ENCODE measurements at regions not wholly inside any gene's neighbourhood (a gene's known extent, or its start where the extent isn't known, plus 50 kb on each side); places are given as distances from the start of the nearest gene placed in this dataset.

DNA sequence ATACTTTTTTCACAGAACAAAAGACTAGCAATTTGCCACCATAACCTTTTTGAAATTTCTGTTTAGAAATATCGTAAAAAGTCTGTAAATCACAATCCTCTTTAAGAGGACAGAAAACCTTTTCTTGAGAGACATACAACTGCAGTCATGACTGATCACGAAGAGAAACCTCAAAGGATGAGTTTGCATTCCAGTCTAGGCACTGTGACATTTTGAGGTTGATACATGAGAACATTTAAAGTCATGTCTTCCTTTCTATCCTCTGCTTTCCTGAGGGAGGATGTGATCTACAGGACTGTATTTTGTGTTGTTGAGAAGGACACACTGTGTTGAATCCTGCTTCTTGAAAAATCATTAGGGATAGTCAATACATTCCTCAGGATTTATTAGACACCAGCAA lies 476.7 kb upstream of the CCDC179 start:
- DNase-seq (ENCODE audit: low read depth in 3 of 3), result no peak

DNA sequence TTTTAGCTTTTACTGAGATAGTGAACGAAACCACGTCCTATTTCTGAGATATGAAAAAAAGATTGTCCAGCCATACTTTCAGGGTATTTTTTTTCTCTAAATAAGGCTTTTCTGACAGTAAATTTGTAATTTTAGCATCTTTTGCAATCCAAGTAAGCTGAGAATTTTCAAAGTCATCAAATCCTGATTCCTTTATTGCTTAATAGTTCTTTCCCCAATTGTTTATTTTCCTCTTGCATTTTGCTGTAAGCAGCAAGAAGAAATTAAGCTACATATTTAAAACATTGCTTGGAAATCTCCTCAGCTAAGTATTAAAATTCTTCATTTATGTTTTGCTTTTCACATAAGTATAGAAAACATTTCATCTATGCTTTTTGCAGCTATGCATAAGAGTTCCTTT lies 493.3 kb upstream of the CCDC179 start:
- no peak for DNase-seq (ENCODE audit: low read depth in 3 of 3)

GRCh38 chr11:23359297-23359696 lies 499.0 kb upstream of the CCDC179 start:
- DNase-seq (ENCODE audit: low read depth in 3 of 3), result no peak

DNA sequence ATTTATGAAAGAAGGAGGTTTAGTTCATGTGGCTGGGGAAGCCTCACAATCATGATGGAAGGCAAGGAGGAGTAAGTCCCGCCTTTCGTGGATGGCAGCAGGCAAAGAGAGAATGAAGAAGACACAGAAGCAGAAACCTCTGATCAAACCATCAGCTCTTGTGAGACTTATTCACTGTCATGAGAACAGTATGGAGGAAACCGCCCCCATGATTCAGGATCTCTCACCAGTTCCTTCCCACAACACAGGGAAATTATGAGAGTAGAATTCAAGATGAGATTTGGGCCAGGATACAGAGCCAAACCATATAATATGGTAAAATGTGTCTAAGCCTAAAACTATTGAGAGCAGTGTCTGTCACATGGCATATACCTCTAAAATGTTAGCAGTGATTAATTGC lies 503.8 kb upstream of the CCDC179 start:
- no peak for DNase-seq (ENCODE audit: low read depth in 3 of 3)

DNA sequence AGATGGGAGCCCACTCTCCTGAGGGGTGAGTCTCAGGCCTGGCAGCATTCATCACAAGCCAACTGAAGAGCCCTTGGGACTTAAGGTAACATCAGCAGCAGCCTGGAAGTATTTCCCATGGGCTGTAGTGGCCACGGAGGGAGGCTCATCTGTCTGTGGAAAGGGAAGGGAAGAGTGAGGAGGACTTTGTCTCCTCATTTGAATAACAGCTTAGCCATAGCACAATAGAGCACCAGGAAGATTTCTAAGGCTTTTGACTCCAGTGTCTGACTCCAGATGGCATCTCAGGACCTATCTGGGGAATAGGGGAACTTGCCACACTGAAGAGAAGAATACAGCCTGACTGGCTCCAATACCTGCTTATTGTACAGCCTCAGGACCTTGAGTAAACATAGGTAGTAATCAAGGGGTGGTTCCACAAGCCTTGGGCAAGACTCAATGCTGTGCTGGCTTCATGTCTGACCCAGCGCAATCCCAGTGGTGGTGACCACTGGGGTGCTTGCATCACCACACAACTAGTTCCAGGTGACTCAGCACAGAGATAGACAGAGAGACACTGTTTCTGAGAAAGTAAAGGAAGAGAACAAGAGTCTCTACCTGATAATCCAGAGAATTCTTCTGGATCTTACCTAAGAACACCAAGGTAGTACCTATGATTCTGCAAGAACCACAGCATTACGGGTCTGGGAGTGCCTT lies 510.5 kb upstream of the CCDC179 start:
- DNase-seq (ENCODE audit: low read depth in 3 of 3), result no peak

DNA sequence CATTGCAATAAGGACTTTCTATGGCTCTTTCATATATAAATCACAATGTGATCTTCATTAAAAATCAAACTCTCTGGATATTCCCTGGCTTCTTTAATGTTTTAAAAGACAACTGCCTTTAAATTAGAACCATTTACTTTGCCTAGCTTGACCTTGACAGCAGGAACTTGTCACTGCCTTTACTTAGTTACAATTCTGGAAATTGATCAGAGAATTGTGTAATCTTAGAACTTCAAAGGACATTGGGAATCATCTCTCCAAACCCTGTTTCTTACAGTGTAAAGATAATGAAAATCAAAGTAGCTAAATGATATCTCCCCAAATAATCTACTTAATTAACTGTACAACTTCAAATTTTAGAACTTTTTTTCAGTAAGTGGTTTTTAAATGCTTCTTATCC lies 517.6 kb upstream of the CCDC179 start:
- DNase-seq (ENCODE audit: low read depth in 3 of 3), result no peak

DNA sequence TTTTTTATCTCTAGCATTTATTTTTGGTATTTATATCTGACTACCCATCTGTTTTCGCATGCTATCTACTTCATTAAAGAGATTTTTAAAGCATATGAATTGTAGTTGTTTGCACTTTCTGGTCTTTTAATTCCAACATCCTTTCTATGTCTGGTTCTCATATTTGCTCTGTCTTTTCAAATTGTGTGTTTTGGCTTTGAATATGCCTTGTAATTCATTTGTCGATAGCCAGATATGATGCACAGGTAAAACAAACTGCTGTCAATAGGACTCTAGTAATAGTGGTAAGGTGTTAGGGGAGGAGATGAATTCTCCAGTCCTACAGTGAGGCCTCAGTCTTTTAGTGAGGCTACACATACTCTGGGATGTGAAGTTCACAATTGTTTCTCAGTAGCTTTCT lies 530.8 kb upstream of the CCDC179 start:
- no peak for DNase-seq (ENCODE audit: low read depth in 3 of 3)

DNA sequence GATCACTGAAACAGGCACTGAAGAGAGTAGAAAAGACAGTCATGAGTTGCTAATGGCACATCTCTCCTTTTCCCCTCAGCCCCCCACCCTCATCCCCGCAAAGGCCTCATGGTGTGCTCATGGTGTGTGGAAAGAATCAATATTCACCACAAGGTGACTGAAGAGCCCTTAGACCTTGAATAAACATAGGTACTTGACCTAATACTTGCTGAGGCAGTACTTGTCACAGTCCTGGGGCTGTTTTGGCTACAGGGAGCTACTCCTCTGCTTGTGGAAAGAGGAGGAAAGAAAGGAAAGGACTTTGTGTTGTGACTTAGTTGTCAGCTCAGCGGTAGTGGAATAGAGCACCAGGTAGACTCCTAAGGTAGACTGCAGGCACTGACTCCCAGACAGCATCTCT lies 537.8 kb upstream of the CCDC179 start:
- no peak for DNase-seq (ENCODE audit: low read depth in 3 of 3)

DNA sequence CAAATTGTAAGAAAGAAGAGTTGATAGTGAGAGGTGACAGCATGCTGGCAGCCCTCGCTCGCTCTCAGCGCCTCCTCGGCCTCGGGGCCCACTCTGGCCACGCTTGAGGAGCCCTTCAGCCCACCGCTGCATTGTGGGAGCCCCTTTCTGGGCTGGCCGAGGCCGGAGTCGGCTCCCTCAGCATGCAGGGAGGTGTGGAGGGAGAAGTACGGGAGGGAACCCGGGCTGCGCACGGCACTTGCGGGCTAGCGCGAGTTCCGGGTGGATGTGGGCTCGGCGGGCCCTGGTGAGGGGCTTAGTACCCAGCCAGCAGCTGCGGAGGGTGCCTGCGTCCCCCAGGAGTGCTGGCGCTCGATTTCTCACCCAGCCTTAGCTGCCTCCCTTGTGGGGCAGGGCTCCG lies 539.7 kb upstream of the CCDC179 start:
- DNase-seq (ENCODE audit: low read depth in 3 of 3), result no peak

DNA sequence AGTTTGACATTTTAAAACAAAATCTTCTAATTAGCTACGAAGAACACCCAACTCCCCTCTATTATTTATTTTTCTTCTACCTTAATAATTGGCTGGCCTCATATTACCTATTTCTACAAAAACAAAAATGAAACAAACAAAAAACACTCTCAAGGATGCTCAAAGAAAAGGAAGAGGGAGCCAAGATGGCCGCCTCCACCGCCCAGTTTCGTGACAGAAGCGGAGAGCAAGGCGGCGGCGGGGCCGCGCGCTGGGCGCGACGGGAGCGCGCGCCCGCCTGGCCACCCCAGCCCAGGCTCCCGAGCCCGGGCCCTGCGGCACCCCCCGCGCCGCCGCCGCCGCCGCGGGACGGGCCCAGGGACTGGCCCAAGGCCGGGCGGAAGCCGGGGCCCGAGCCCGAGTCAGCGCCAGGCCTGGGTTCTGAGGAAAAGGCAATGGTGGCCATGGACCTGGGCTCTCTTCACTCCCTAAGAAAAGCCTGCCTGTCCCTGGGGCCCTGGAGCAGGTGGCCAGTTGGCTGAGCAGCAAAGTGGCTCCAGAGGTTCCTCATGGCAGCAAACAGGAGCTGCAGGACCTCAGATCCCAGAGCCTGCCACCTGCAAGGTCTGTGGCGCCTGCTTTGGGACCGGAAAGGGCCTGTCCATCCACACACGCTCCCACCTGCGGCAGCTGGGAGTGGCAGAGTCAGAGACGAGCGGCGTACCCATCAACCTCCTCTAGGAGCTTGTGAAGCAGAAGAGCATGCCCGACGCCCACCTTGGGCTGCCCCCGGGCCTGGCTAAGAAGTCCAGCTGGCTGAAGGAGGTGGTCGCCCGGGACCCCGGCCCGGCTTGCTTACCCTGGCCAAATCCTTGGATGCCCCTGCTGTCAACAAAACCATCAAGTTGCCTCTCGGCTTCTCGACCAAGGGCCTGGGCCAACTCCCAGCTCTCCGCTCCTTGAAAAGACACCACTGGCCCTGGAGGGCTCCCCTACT lies 543.2 kb upstream of the CCDC179 start:
- no peak for DNase-seq (ENCODE audit: low read depth in 3 of 3)

DNA sequence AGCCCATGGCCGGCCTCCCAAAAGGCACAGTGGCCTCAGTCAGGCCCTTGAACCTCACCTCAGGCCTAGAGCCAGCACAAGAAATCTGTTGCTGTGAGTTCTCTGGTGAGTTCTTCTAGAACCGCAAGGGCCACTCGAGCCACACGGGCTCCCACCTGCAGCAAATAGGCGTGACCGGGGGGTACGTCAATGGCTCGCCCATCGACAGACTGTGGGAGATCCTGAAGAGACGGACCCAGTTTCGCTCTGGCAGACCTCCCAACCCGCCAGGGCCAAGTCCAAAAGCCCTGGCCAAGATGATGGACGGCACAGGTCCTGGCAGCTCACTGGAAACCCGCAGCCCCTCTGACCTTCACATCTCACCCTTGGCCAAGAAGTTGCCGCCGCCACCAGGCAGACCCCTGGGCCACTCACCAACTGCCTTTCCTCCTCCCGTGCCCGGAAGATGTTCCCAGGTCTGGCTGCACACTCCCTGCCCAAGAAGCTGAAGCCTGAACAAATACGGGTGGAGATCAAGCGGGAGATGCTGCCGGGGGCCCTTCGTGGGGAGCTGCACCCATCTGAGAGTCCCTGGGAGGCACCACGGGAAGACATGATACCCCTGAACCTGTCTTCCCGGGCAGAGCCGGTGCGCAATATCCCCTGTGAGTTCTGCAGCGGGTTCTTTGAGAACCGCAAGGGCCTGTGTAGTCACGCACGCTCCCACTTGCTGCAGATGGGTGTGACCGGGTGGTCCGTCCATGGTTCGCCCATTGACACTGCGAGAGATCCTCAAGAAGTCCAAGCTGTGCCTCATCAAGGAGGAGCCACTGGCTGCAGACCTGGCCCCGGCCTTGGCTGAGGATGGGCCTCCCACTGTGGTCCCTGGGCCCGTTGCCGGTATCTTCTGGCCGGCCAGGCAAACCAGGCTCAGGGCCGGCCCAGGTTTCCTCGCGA lies 544.2 kb upstream of the CCDC179 start:
- no peak for DNase-seq (ENCODE audit: low read depth in 3 of 3)

DNA sequence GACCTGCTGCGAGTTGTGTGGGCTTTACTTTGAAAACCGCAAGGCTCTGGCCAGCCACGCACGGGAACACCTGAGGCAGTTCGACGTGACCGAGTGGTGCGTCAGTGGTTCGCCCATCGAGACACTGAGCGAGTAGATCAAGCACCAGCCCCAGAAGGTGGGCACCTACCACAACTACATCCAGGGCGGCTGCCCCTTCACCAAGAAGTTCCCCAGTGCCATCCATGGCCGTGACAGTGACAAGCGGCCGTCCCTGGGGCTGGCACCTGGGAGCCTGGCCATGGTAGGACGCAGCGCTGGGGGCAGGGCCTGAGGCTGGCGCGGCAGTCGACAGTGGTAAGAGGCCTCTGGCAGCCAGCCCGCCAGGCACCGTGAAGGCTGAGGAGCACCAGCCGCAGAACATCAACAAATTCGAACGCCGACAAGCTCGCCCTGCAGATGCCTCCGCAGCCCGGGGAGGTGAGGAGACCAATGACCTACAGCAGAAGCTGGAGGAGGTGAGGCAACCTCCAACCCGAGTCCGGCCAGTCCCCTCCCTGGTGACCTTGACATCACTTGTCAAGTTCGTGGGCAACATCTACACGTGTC lies 545.2 kb upstream of the CCDC179 start:
- DNase-seq (ENCODE audit: low read depth in 3 of 3), result no peak

- DNase-seq (ENCODE audit: low read depth in 3 of 3), result no peak
Measured at GRCh38 chr11:23406131-23406819, 546.0 kb upstream of the CCDC179 start.

DNA sequence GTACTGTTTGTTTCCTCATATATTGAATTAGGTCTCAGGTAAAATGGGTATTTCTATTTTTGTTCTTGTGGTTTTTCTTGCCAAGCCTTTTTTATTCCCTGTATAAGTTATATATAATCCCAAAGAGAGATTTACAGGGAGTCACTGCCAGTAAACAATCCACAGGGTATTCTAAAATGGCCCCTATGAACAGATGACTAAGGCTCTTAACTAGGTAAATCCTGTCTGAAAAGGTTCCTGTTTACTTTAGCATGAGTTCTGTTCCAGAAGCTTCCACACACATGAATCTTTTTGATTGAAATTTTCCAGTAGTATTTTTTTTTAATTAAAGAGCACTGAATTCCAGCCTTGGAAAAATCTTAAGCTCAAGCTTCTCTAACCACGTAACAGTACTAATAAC lies 552.8 kb upstream of the CCDC179 start:
- DNase-seq (ENCODE audit: low read depth in 3 of 3), result no peak

DNA sequence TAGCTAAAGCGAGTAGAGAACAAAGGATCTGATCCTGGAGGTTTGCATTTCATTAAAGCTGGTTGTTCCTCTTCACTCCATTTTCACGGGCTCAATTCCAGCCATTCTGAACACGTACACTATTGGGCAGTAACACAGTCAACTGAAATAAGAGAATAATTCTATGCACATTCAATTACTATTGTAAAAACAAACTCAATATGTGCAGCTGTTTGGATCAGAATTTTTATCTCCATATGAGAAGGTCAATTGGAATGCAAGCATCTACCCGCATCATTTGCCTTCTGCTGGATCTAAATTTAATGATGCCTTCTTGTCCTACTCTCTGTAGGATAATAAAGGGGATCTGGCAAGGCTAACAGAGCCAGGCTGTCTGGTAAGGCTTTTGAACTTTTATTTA lies 562.8 kb upstream of the CCDC179 start:
- no peak for DNase-seq (ENCODE audit: low read depth in 3 of 3)

DNA sequence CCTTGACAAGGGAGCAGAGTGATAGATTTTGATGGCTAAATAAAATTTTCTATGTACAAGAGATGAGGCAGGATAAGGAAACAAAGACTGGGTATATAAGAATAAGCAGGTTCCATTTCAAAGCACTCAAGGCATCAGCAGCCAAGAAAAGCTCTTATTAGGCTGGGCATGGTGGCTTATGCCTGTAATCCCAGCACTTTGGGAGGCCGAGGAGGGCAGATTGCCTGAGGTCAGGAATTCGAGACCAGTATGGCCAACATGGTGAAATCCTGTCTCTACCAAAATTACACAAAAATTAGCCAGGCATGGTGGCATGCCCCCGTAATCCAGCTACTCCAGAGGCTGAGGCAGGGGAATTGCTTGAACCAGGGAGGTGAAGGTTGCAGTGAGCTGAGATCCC lies 563.4 kb upstream of the CCDC179 start:
- DNase-seq (ENCODE audit: low read depth in 3 of 3), result no peak

DNA sequence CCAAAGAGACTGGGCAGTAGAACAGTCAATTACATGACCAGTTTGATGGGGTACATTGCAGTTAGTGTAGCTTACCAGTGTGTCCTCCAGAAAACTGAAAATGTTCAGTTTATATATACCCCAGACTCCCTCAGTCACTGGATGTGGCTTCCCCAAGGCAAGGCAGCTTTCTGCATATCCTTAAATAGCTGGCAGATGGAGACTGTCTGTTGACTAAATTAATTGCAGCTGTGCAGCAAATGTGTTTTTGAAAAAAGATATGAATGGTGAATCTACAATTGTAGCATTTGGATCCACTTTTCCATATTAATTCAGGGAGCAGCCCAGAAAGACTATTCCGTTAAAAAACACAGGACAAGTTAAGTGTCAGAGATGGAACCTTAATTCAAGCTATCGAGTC lies 565.1 kb upstream of the CCDC179 start:
- no peak for DNase-seq (ENCODE audit: low read depth in 3 of 3)

DNA sequence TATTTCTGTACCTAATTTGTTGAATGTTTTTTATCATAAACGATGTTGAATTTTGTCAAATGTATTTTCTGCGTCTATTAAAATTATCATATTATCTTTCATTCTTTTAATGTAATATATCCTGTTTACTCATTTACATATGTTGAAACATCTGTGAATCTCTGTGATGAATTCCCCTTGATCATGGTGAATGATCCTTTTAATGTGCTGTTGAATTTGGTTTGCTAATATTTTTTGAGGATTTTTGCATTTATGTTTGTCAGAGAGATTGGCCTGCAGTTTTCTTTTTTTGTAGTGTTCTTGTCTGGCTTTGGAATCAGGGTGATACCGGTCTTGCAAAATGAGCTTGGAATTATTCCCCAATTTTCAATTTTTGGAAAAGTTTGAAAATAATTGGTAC lies 569.3 kb upstream of the CCDC179 start:
- no peak for DNase-seq (ENCODE audit: low read depth in 3 of 3)

DNA sequence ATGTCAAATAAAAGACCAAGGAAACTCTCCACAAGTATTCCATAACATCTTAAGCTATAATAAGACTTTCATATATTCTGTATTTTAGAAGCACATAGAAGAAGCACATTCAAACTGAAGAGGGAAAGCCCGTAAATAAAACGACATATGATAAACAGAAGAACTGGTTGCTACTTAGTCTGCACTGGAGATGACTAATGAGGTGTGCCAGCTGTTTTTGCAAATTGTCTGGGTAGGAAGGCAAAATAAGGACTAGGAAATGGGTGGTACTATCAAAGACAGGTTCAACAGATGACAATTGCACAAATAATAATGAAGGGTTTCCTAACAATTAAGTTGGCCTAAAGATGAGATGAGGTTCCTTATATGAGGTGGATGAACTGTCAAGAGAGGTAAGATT lies 593.2 kb upstream of the CCDC179 start:
- DNase-seq (ENCODE audit: low read depth in 3 of 3), result no peak

- no peak for DNase-seq (ENCODE audit: low read depth in 3 of 3)
Measured at GRCh38 chr11:23455321-23455891, 595.1 kb upstream of the CCDC179 start.

- no peak for DNase-seq (ENCODE audit: low read depth in 3 of 3)
Measured at GRCh38 chr11:23457641-23458040, 597.4 kb upstream of the CCDC179 start.
